GM12878 (cell line): ENCODE measurements at regions not wholly inside any gene's neighbourhood (a gene's known extent, or its start where the extent isn't known, plus 50 kb on each side); places are given as distances from the start of the nearest gene placed in this dataset.

Experiments used
- ATAC-seq: fragments of 200-7000 bp; cut with Tn5 transposase; 3 replicates; pipeline ENCODE4 v1.9.1; 2020; ENCODE audit warnings: mild to moderate bottlenecking, moderate library complexity
- BruUV-seq: library from RNA; stranded (reverse); fragments of 400-500 nt; replicated peaks from 2 replicates; lab custom pipeline; 2021; lab: Mats Ljungman, UMichigan
- CTCF ChIA-PET: fragments of 300-600 bp; sonication (Branson Sonifier 250); formaldehyde crosslinking; extraction: SDS; loops from one replicate; lab custom pipeline; 2021; ENCODE audit warnings: inconsistent platforms; lab: Yijun Ruan, JAX
- POLR2A ChIA-PET: fragments of 350-600 bp; formaldehyde crosslinking; extraction: SDS; loops from one replicate; lab custom pipeline; 2021; ENCODE audit warnings: inconsistent platforms; lab: Charles Lee
- RAD21 ChIA-PET: fragments of 300-600 bp; sonication (Branson Sonifier 250); formaldehyde crosslinking; loops from one replicate; lab custom pipeline; 2023; ENCODE audit warnings: antibody characterized with exemption; ENCODE audit not compliant: unreplicated experiment; lab: Charles Lee
- SMC1A ChIA-PET: fragments of 300-600 bp; sonication (Branson Sonifier 250); formaldehyde crosslinking; loops from one replicate; lab custom pipeline; 2023; ENCODE audit not compliant: unreplicated experiment, uncharacterized antibody; lab: Charles Lee
- DNase-seq: peaks from one replicate; pipeline ENCODE4 v3.0.0-alpha.2; 2011; ENCODE audit warnings: low read depth, low spot score
- FAIRE-seq: peaks from 3 replicates; lab custom pipeline; 2011; peaks lifted over from hg19 to GRCh38; lab: Jason Lieb, UNC
- H2AFZ ChIP-seq: 2 replicates; pipeline ENCODE4 v1.6.0; 2011; ENCODE audit warnings: low read depth, low read length, control low read depth; ENCODE audit not compliant: control insufficient read depth
- H3K27ac ChIP-seq: 2 replicates; pipeline ENCODE4 v1.5.1; 2011; ENCODE audit warnings: control low read depth; ENCODE audit not compliant: control insufficient read depth, insufficient read depth
- H3K27me3 ChIP-seq, 2 experiments: replicated peaks in 1 of 2; 2 replicates each; pipeline versions ENCODE4 v1.6.0 to v1.6.1; 2011; ENCODE audit warnings: low read length in 1 of 2; ENCODE audit not compliant: control insufficient read depth in 2 of 2, insufficient read depth in 2 of 2
- H3K36me3 ChIP-seq, 2 experiments: 2 replicates each; pipeline ENCODE4 v1.5.1; 2011; ENCODE audit warnings: low read length in 1 of 2; ENCODE audit not compliant: control insufficient read depth in 2 of 2, insufficient read depth in 2 of 2
- H3K4me1 ChIP-seq: 2 replicates; pipeline ENCODE4 v1.6.1; 2011; ENCODE audit warnings: mild to moderate bottlenecking, low read length, moderate library complexity, mixed read lengths; ENCODE audit not compliant: control insufficient read depth, insufficient read depth
- H3K4me2 ChIP-seq: 2 replicates; pipeline ENCODE4 v1.6.0; 2011; ENCODE audit warnings: control low read depth; ENCODE audit not compliant: control insufficient read depth, insufficient read depth
- H3K4me3 ChIP-seq: fragments of 200-600 bp; sonication (generic); 2 replicates; pipeline ENCODE4 v1.5.1; 2016
- H3K79me2 ChIP-seq: 2 replicates; pipeline ENCODE4 v1.6.0; 2011; ENCODE audit warnings: low read length; ENCODE audit not compliant: control insufficient read depth, insufficient read depth
- H3K9ac ChIP-seq: 2 replicates; pipeline ENCODE4 v1.8.0; 2011; ENCODE audit warnings: low read length, control low read depth, mixed read lengths; ENCODE audit not compliant: control insufficient read depth, insufficient read depth
- H3K9me3 ChIP-seq: replicated peaks from 3 replicates; pipeline ENCODE4 v1.5.1; 2011; ENCODE audit warnings: mild to moderate bottlenecking, low read length; ENCODE audit not compliant: control insufficient read depth, insufficient read depth
- H4K20me1 ChIP-seq: 2 replicates; pipeline ENCODE4 v1.6.0; 2011; ENCODE audit not compliant: control insufficient read depth, insufficient read depth
- BCL11A ChIP-seq: IDR thresholded peaks from 2 replicates; pipeline ENCODE4 v1.6.1; 2011; ENCODE audit warnings: low read depth, low read length
- CEBPB ChIP-seq, 2 experiments: fragments of 150-350 bp in 1 of 2; IDR thresholded peaks; 2 replicates each; pipeline ENCODE4 v1.6.1; 2012 to 2014; ENCODE audit warnings: low read depth in 2 of 2, low read length in 2 of 2, borderline replicate concordance in 1 of 2, inconsistent platforms in 1 of 2
- CHD2 ChIP-seq: IDR thresholded peaks from 2 replicates; pipeline ENCODE4 v1.6.1; 2011; ENCODE audit warnings: low read depth, low read length, improper control_type of control experiment, borderline replicate concordance
- DPF2 ChIP-seq: fragments of 450-650 bp; IDR thresholded peaks from 2 replicates; pipeline ENCODE4 v1.6.1; 2017; ENCODE audit warnings: mild to moderate bottlenecking
- LARP7 ChIP-seq: fragments of 450-650 bp; IDR thresholded peaks from 2 replicates; pipeline ENCODE4 v1.6.1; 2017; ENCODE audit warnings: mild to moderate bottlenecking
- ZBTB40 ChIP-seq: fragments of 450-650 bp; IDR thresholded peaks from 2 replicates; pipeline ENCODE4 v1.6.1; 2016; ENCODE audit warnings: mild to moderate bottlenecking, moderate library complexity, borderline replicate concordance
- WGBS: methylation state at CpG from one replicate; pipeline ENCODE4 v1.1.6; 2016; ENCODE audit warnings: low lambda C conversion rate; ENCODE audit not compliant: insufficient replicate concordance, insufficient coverage; ENCODE audit errors: missing lambda C conversion rate; 5-methylcytosine and 5-hydroxymethylcytosine counted together
- in situ Hi-C: fragments of 300-500 bp; cut with MboI; formaldehyde crosslinking; loops from 9 replicates; pipeline ENCODE4 v1.14.3; 2018; ENCODE audit warnings: mixed read lengths
- intact Hi-C: fragments of 100-400 bp; cut with micrococcal nuclease; formaldehyde crosslinking; loops from one replicate; pipeline ENCODE4 v1.14.2; 2022; ENCODE audit not compliant: unreplicated experiment

GRCh38 chr6:170180671-170181337 lies 110.1 kb downstream of the DLL1 start:
- no peaks in the 10 kb centered on the region for H3K27me3 ChIP-seq
- TF ChIP-seq CHD2 (no peak), CEBPB (IDR thresholded peaks at IDR 0.05; ENCODE audit: borderline replicate concordance in 1 of 2, low read depth in 2 of 2, low read length in 2 of 2) (no peak), LARP7 (no peak), DPF2 (no peak)
- TF ChIP-seq, all 136 proteins: peak for 0
- in situ Hi-C loops, result no loop called here
- DNase-seq (no peak), ATAC-seq (no peak), FAIRE-seq (no peak)
- no peak overlapping the region for H3K27ac ChIP-seq
- no peaks in the 10 kb centered on the region for H3K79me2 ChIP-seq
- WGBS, result 52% methylated on average over 23 of the region's 23 CpGs
- no peak overlapping the region for H3K4me3 ChIP-seq
- no peak overlapping the region for H3K4me2 ChIP-seq
- ChIA-PET SMC1A (no interaction called here), CTCF (interaction anchor here (0.6 kb wide), 1 partner anchor 30 kb away, joined by 4 read pairs; no protein-coding TSS in a partner anchor), POLR2A (no interaction called here), RAD21 (no interaction called here)
- no TSS peak for BruUV-seq
- intact Hi-C loops, result no loop called here
- H4K20me1 ChIP-seq, result no peaks in the 10 kb centered on the region
- H3K9ac ChIP-seq, result no peak overlapping the region
- no peaks in the 10 kb centered on the region for H3K4me1 ChIP-seq
- H2AFZ ChIP-seq, result no peak overlapping the region
- no peaks in the 10 kb centered on the region for H3K36me3 ChIP-seq
- H3K9me3 ChIP-seq, result no peaks in the 10 kb centered on the region; the same call in 2 of the 3 replicates

DNA sequence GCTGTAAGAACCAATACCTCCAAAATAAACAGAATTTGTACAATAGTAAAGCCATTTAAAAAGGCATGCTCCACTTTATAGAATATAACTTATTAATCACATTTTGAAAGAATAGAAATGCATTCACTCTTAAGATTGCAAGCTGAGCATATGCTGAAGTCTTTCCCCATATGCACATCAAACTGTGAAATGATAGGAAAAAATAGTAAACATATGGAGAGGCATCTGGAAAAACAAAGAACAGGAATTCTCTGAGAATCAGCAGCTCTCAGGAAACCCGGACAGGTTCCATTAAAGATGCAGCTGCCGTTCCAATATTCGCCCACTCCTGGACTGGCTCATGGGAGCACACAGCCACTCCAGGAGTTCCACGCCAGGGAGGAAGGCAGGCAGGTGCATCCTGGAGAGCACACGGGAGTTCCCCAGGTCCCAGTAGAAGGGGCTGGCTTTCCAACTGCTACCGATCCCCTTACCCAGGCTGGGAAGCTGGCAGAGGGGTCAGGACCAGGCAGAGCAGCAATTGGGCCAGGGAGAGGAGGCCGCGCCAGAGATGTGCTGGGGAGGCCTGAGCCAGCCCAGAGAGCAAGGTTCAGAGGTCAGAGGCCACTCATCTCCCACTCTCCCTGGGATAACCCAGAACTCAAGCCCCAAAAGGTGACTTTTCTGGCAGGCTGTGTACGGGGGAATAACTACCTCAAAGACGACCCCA lies 111.1 kb downstream of the DLL1 start:
- Histone ChIP-seq H3K27me3 (no peaks in the 10 kb centered on the region), H3K79me2 (no peaks in the 10 kb centered on the region), H3K9me3 (no peaks in the 10 kb centered on the region; the same call in 2 of the 3 replicates)
- WGBS, result 57% methylated on average over 9 of the region's 10 CpGs
- no peak for FAIRE-seq
- TF ChIP-seq ZBTB40 (no peak), BCL11A (no peak)
- TF ChIP-seq, all 136 proteins: peak for 0
- H3K9ac ChIP-seq, result no peak overlapping the region
- RAD21 ChIA-PET, result no interaction called here
- no peak for ATAC-seq
- BruUV-seq, result no TSS peak
- H4K20me1 ChIP-seq, result no peaks in the 10 kb centered on the region
- in situ Hi-C loops (no loop called here), intact Hi-C loops (no loop called here)
- CTCF ChIA-PET, result interaction anchor here (0.6 kb wide), 1 partner anchor 29 kb away, joined by 4 read pairs; no protein-coding TSS in a partner anchor
- H3K4me2 ChIP-seq, result no peak overlapping the region
- DNase-seq, result no peak
- no peak overlapping the region for H3K4me3 ChIP-seq
- H3K4me1 ChIP-seq, result no peaks in the 10 kb centered on the region
- SMC1A ChIA-PET, result no interaction called here
- no peak overlapping the region for H2AFZ ChIP-seq
- no peak overlapping the region for H3K27ac ChIP-seq
- no peaks in the 10 kb centered on the region for H3K36me3 ChIP-seq
- POLR2A ChIA-PET, result no interaction called here
